Astrocyte of the cerebellum (primary cell): ENCODE measurements at regions not wholly inside any gene's neighbourhood (a gene's known extent, or its start where the extent isn't known, plus 50 kb on each side); places are given as distances from the start of the nearest gene placed in this dataset.

Source experiments
- DNase-seq: peaks from one replicate; pipeline ENCODE4 v3.0.0-alpha.2; 2011; ENCODE audit warnings: low read depth
- H3K4me3 ChIP-seq: 2 replicates; pipeline ENCODE4 v1.5.1; 2011; ENCODE audit warnings: mild to moderate bottlenecking, low read depth, low read length, moderate library complexity
- CTCF ChIP-seq: IDR thresholded peaks from 2 replicates; pipeline ENCODE4 v1.5.1; 2012; ENCODE audit warnings: low read length, low read depth, moderate library complexity, mild to moderate bottlenecking; ENCODE audit errors: missing control alignments
- in situ Hi-C: cut with HindIII; loops from 2 replicates; pipeline ENCODE4 v1.10.0; 2017; ENCODE audit warnings: low sequenced_read_pairs

GRCh38 chr3:45277636-45278035, 51.5 kb upstream of the TMEM158 start:
- DNase-seq: no peak
- in situ Hi-C loops: no loop called here
- TF ChIP-seq CTCF: no peak
- no peak overlapping the region for H3K4me3 ChIP-seq

GRCh38 chr3:45280232-45280631, 54.1 kb upstream of the TMEM158 start:
- no peak overlapping the region for H3K4me3 ChIP-seq
- no peak for TF ChIP-seq CTCF
- DNase-seq: no peak
- in situ Hi-C loops: no loop called here

- in situ Hi-C loops: no loop called here
- TF ChIP-seq CTCF: no peak
- H3K4me3 ChIP-seq: no peak overlapping the region
- DNase-seq: no peak
These were observed 54.9 kb upstream of the TMEM158 start for GRCh38 chr3:45280971-45281370.

GRCh38 chr3:45283471-45283870, 57.4 kb upstream of the TMEM158 start:
- no peak overlapping the region for H3K4me3 ChIP-seq

GRCh38 chr3:45297331-45297730, 71.2 kb upstream of the TMEM158 start:
- no peak for TF ChIP-seq CTCF
- in situ Hi-C loops: no loop called here
- DNase-seq: no peak
- no peak overlapping the region for H3K4me3 ChIP-seq

More at GRCh38 chr3:45283471-45283870, 57.4 kb upstream of the TMEM158 start:
- TF ChIP-seq CTCF: no peak
- in situ Hi-C loops: no loop called here
- DNase-seq: no peak

- DNase-seq: no peak
- TF ChIP-seq CTCF: no peak
- in situ Hi-C loops: no loop called here
- H3K4me3 ChIP-seq: no peak overlapping the region
These were observed 76.4 kb upstream of the TMEM158 start for GRCh38 chr3:45302470-45302869.
